Heart right ventricle (tissue), 16 donors: ENCODE measurements at regions not wholly inside any gene's neighbourhood (a gene's known extent, or its start where the extent isn't known, plus 50 kb on each side); places are given as distances from the start of the nearest gene placed in this dataset.

Experiments
- ATAC-seq, 8 donors: fragments of 200-7000 bp; cut with Tn5 transposase; one replicate each; pipeline ENCODE4 v1.9.1; 2020; ENCODE audit warnings: mild to moderate bottlenecking in 8 of 8, moderate library complexity in 8 of 8, moderate number of reproducible peaks in 1 of 8
- DNase-seq, 2 donors: peaks; one replicate each; pipeline ENCODE4 v3.0.0-alpha.2; 2020
- H3K27ac ChIP-seq, 10 donors: fragments of 200-600 bp; sonication (generic) in 2 of 10; one replicate each; pipeline versions ENCODE4 v1.5.0 to v1.8.0; 2020 to 2022; ENCODE audit warnings: mild to moderate bottlenecking in 3 of 10
- H3K27me3 ChIP-seq, 7 donors: fragments of 200-600 bp; one replicate each; pipeline ENCODE4 v1.8.0; 2021 to 2022; ENCODE audit warnings: mild to moderate bottlenecking in 2 of 7
- H3K36me3 ChIP-seq, 9 donors: fragments of 200-600 bp; sonication (generic) in 1 of 9; one replicate each; pipeline versions ENCODE4 v1.5.0 to v1.8.0; 2020 to 2022; ENCODE audit warnings: mild to moderate bottlenecking in 2 of 9
- H3K4me1 ChIP-seq, 9 donors: fragments of 200-600 bp; sonication (generic) in 1 of 9; one replicate each; pipeline versions ENCODE4 v1.5.0 to v1.8.0; 2020 to 2022; ENCODE audit warnings: mild to moderate bottlenecking in 4 of 9
- H3K4me3 ChIP-seq, 10 donors: fragments of 200-600 bp; sonication (generic) in 2 of 10; one replicate each; pipeline versions ENCODE4 v1.5.0 to v1.8.0; 2020 to 2022; ENCODE audit warnings: mild to moderate bottlenecking in 7 of 10, moderate library complexity in 2 of 10
- H3K9me3 ChIP-seq, 11 donors: fragments of 200-600 bp in 10 of 11; sonication (generic) in 2 of 11; one replicate each; pipeline versions ENCODE4 v1.5.0 to v1.8.0; 2013 to 2022; ENCODE audit warnings: mild to moderate bottlenecking in 2 of 11, control low read depth in 1 of 11, moderate library complexity in 1 of 11
- CTCF ChIP-seq, 9 donors: fragments of 200-600 bp; sonication (generic) in 2 of 9; IDR thresholded peaks; one replicate each; pipeline versions ENCODE4 v1.5.0 to v1.8.0; 2021 to 2022; ENCODE audit warnings: antibody characterized with exemption in 9 of 9, mild to moderate bottlenecking in 5 of 9, moderate library complexity in 1 of 9
- WGBS, 2 donors: extraction: QIAGEN DNeasy Blood & Tissue Kit; methylation state at CpG; one replicate each; pipeline ENCODE4 v1.1.7; 2013; ENCODE audit warnings: inconsistent platforms in 1 of 2; 5-methylcytosine and 5-hydroxymethylcytosine counted together
- intact Hi-C, 10 donors: fragments of 100-400 bp; cut with DNase I; formaldehyde crosslinking; loops; one replicate each; pipeline versions ENCODE4 v1.11.1 to v1.14.2; 2022
- donor health status: Arrhythmogenic right ventricular cardiomyopathy.
- donor health status: ischemic (EF 13 %, LVEDD 7.1; RV severe dilation, severe dysfunction).
- donor health status: healthy with polysubstance abuse.
- donor health status: DM: no; HTN: yes; CAD: no.
- donor health status: DM: no; HTN: no; CAD: no.
- donor health status: ischemic (EF 25% LVEDD 6.9; RV normal size, moderate dysfunction).
- donor health status: ischemic (EF 25% LVEDD 5.7; RV mildly dilated, moderate dysfunction).
- donor health status: healthy.
- donor health status: DM: yes; HTN: yes; CAD: no.
- donor health status: Ischemic cardiomyopathy.
- donor health status: ischemic (EF 35%, LVEDD 5.7; RV mildly dilated, moderate dysfunction).
- donor health status: nonischemic (EF 11% LVEDD 7.7; RV severe dilation, severe dysfunction).
- donor health status: DM: yes; HTN: yes; CAD: no.
- donor health status: PGD.
- donor health status: ischemic (EF 29% LVEDD 5.4; RV normal size, mild dysfunction).
- donor health status: nonischemic (EF 23%, LVEDD 6.1; RV moderate dilation, normal function).

DNA sequence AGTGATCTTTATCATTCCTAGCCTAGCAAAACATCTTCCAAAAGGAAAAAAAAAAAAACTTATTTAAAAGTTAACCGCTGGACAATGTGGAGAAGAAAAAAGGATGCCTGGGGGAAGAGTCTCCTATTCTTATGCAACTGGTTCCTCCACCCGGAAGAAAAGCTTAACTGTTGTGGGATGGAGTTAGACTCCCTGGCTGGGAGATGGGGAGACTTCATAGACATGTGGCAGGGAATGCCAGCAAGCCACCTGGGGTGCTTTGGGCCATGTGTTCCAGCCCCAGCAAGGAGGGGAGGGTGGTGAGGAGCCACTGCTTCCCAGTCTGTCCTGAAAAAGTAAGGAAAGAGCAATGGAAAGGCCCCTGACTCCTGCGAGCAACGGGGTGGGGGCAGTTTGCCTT is 119.4 kb upstream of the SPIN4 start:
- no peak for TF ChIP-seq CTCF (IDR thresholded peaks at IDR 0.05)
- H3K27ac ChIP-seq, result no peak overlapping the region
- no peak for DNase-seq
- intact Hi-C loops, result no loop called here
- peaks cover 0 to 7% (median 0%) of the 10 kb centered on the region in 9 donors for H3K36me3 ChIP-seq
- H3K9me3 ChIP-seq, result peaks cover 0 to 83% (median 20%) of the 10 kb centered on the region in 11 donors
- H3K4me1 ChIP-seq, result no peaks in the 10 kb centered on the region
- no peak overlapping the region for H3K4me3 ChIP-seq
- WGBS, 2 donors, result 97 to 98% methylated on average over 4 of the region's 4 CpGs
- H3K27me3 ChIP-seq, result no peaks in the 10 kb centered on the region
- ATAC-seq, result no peak

DNA sequence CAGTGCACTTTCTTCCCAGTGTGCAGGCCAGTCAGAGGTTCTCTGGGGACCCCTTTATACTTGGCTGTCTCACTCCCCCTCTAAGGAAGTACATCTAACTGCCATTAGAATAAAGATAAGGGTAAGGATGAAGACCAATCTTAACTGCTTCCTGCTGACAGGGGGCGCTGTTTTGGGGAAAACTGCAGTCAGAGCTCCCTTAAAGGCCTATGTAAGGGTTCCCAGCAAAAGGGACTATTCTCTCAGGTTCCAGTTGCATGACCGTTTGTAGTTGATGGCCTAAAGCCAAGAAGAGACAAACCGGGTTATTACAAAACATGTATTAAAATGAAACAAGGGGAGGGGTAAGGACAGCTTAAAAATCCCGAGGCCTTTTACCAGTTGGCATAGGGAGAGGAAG is 115.6 kb upstream of the SPIN4 start:
- peak in 1 of 9 donors; percentile 9 for TF ChIP-seq CTCF (IDR thresholded peaks at IDR 0.05)
- H3K27me3 ChIP-seq, result no peaks in the 10 kb centered on the region
- intact Hi-C loops, result no loop called here
- H3K36me3 ChIP-seq, result no peaks in the 10 kb centered on the region
- peaks cover 0 to 52% (median 7%) of the 10 kb centered on the region in 11 donors for H3K9me3 ChIP-seq
- no peak overlapping the region for H3K4me3 ChIP-seq
- DNase-seq, result no peak
- WGBS, 2 donors, result 52 to 64% methylated on average over 4 of the region's 4 CpGs
- ATAC-seq, result no peak
- no peak overlapping the region for H3K27ac ChIP-seq
- no peaks in the 10 kb centered on the region for H3K4me1 ChIP-seq

DNA sequence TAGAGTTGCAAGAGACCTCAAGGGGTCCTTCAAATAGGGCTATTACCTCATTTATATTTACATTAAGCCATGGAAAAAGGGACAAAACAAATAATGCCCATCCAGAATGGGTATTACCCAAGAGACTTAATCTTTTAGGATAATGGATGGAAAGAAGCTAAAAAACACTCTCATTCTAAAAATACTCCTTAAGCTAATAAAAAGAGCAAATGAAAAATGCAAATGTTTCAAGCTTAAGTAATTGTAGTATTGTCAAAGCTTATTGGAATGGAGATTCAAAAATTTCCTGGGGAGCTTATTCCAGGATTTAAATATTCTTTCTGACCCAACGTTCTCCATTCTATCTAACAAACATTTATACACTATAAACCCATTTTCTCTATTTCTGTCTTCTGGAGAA is 107.8 kb upstream of the SPIN4 start:
- WGBS, 2 donors, result 62 to 78% methylated on average over 1 of the region's 1 CpG
- H3K36me3 ChIP-seq, result no peaks in the 10 kb centered on the region
- TF ChIP-seq CTCF (IDR thresholded peaks at IDR 0.05), result no peak
- DNase-seq, result no peak
- ATAC-seq, result no peak
- H3K4me1 ChIP-seq, result no peaks in the 10 kb centered on the region
- H3K9me3 ChIP-seq, result peaks cover 0 to 19% (median 0%) of the 10 kb centered on the region in 11 donors
- intact Hi-C loops, result no loop called here
- H3K27me3 ChIP-seq, result no peaks in the 10 kb centered on the region
- H3K4me3 ChIP-seq, result no peak overlapping the region
- no peak overlapping the region for H3K27ac ChIP-seq

GRCh38 chrX:63453571-63453970 is 102.4 kb upstream of the SPIN4 start:
- Histone ChIP-seq H3K4me1 (no peaks in the 10 kb centered on the region), H3K36me3 (peaks cover 0 to 7% (median 0%) of the 10 kb centered on the region in 9 donors), H3K9me3 (peaks cover 0 to 40% (median 0%) of the 10 kb centered on the region in 11 donors), H3K27ac (no peak overlapping the region), H3K4me3 (no peak overlapping the region), H3K27me3 (no peaks in the 10 kb centered on the region)
- TF ChIP-seq CTCF (IDR thresholded peaks at IDR 0.05), result no peak
- ATAC-seq (no peak), DNase-seq (no peak)
- 95 to 97% methylated on average over 3 of the region's 3 CpGs for WGBS, 2 donors
- intact Hi-C loops, result no loop called here
